ENCODE measurements at regions not wholly inside any gene's neighbourhood (a gene's known extent, or its start where the extent isn't known, plus 50 kb on each side); places are given as distances from the start of the nearest gene placed in this dataset.

DNA sequence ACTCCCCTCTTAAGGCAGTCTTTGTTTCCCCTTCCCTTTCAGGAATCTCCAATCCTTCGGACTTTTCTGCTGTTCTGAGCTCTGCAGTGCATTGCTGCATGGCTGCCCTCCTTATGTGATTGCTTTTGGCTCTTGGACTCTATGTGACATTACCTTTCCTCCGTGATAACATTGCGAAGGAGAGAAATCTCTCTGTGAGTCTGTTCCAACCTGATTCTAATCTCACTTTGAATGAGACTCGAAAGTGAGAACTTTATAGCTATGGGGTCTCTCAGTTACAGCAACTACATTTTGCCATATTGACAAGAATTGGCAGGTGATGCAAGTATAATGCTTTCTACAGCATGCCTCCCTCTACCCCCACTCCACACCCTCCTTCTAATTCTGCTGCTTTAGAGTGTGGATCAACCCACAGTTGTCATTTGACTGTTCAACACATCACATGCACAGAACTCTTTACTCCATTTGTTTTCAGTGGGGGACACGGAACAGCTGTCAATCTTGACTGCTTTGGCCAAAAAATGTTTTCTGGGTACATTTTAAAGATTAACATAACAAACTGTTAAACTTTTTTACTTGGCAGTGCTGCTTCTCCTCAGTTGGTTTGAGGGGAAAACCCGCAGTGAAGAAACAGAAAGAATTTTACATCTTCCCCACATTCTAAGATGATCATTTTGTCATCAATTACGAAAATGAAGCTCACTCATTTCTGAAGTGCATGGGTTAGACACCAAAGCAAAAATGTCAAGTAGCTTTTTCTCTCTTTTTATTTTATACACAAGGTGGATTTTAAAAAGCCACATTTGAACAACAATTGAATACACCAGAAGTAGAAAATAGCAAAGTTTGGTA is 125.5 kb upstream of the RMST start:
- DNase-seq (ENCODE audit: low spot score): no peak

GRCh38 chr12:97342130-97342529 is 120.5 kb upstream of the RMST start:
- DNase-seq (ENCODE audit: low spot score): no peak

DNA sequence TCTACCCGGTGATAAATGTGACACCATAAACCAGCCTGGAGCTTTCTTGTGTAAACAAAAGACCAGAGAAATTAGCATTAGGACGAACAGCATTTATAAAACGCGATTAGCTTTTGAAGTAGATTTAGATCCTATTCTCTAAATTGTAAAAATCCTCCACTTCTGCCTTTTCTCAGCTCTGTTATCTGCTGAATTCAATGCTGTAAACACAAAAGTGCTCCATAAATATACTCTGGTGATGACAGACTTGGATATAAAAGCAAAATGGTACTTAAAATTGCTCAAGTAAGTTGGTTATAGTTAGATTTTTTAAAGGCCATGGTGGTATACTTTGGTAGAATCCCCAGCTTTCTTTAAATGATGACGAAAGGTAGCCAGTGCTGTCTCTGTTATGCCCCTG is 114.6 kb upstream of the RMST start:
- DNase-seq (ENCODE audit: low spot score): no peak

DNA sequence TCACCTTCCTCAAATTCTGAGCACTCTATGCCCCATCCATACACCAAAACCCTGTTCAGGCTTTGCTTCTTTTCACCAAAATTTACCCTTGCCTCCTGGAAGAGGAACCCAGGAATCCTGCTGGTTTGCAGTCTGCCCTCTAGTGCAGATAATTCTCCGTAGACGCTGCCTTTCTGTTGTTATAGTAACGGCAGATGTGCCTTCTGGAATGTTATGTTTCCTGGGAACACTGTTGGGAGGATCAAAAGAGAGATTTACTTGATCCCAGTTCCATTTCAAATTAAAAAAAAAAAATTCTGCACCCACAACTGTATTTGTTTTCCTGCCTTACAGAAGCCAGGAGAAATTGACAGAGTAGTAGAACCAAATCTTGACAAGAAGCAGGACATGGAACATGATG is 104.2 kb upstream of the RMST start:
- DNase-seq (ENCODE audit: low spot score): no peak

GRCh38 chr12:97359021-97359690 is 103.4 kb upstream of the RMST start:
- no peak for DNase-seq (ENCODE audit: low spot score)

DNA sequence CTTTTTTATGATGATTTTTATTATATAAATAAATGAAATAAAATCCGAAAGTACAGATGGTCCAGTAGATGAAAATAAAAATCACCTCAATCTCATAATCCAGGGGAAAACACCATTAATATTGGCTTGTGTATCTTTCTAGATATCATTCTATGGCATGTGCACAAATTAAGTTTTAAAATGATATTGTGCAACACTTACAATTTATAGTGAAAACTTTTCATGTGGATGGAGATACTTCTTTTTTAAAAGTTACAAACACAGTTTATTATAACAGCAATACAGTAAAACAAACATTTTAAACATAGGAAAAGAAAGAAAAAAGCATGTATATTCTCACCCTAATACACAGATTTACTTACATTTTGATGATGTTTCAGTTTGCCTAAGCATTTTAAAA is 98.9 kb upstream of the RMST start:
- no peak for DNase-seq (ENCODE audit: low spot score)

- no peak for DNase-seq (ENCODE audit: low spot score)
Observed at GRCh38 chr12:97368462-97369163, 94.0 kb upstream of the RMST start.

- DNase-seq (ENCODE audit: low spot score): no peak
Observed at GRCh38 chr12:97375310-97375709, 87.3 kb upstream of the RMST start.

DNA sequence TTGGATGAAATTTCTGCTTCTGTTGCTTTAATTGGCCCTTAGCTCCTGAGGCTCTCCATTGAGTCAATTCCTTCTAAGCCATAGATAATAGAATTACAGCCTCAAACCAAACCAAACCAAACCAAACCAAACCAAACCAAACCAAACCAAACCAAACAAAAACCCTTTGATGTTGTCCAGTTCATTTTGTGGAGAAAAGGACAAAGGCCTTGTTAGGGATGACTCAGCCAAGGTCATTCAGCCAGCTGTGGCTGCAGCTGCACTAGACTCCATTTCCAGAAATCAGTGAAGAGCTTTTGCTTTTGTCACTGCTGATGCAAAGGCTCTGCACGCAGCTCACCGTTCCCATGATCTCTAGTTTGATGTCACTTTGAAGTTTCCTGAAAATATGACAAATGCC is 82.2 kb upstream of the RMST start:
- no peak for DNase-seq (ENCODE audit: low spot score)

DNA sequence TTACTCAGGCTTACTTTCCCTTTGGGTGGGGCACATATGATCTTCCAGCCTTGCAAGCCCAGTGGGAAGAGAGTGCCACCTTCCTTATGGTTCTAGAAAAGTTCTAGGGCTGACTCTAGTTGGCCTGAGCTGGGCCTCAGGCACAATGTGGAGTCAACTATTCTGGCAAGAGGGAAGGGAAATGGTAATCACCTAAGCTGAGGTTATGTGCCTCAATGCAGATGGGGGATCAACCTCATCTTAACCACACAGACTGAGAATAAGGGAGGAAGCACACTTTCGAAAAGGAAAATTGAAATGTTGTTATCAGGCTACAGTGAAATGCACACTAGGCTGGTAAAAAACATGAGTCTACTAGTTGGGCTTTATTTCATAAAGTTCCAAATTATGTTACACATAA is 77.5 kb upstream of the RMST start:
- DNase-seq (ENCODE audit: low spot score): no peak

DNA sequence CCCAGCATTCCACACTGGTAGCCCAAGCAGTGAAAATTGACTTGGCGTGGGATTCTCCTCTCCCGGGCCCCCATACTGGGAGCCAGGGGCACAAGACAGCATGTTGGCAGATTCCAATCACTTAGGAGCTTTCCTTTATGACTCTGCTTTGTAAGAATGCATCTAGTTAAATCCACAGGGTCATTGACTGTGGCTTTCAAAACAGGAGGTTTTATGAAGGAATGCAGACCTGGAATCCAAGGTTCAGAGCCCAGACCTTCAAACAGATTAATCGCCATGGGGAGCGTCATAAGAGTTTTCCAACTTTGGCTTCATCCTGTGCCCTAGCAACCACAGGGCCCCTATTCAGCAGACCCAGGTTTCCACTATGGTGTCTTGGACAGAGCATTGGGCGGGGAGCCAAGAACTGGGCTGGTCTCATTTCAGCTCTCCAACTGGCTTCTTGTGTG is 76.4 kb upstream of the RMST start:
- DNase-seq (ENCODE audit: low spot score): peak; percentile 73

DNA sequence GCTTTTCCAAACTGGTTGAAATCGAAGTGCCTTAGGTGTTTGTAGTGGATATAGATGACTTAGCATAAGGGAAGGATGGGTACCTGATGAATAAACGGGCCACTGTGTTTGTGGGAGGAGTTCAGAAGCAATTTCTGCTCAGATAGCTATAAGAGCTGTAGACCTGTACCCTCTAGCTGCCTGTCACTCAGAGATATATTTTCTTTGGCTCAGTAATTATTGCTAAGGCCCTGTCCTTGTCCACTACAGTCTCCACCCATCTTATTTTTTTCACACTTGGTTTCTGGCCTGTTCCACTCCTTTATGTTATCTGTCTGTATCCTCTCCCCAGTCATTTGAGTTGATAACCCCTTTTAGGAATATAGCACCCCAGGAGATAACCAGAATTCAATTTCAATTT is 74.8 kb upstream of the RMST start:
- DNase-seq (ENCODE audit: low spot score): no peak

DNA sequence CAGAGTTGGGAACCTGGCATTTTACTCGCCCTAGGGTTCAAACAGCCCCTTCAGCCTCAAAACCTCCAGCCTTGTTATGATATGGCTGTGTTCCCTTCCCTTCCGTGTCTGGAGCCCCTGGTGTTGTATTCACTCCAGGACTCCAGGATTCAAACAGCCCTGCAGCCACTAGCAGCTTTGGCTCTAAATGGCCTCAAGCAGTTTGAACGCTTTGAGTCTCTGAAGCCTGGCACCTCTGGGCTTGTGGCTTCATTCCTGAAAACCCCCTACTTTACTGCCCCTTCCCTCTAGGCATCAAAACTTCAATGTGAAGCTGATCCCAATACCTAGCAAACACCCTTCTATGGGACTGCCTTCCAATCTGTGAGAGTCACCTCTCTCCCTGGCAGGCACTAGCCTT is 67.9 kb upstream of the RMST start:
- DNase-seq (ENCODE audit: low spot score): no peak

DNA sequence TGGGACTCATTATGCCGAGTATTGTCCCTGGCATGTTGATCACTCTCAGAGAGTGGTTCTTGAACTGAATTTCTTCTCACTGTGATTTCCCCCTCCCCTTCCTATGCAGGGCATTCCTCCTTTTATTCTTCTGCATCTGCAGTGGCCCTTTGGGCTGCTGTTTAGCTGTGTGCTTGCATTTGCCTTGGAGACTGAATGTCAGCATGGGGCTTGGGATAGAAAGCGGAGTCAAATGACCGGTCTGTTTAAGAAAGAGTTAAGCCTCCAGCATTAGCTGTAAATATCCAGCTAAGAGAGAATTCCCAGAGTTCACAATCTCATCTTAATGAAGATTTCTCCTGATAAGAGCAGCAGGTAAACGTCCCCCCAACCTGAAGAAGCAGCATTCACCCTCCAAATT is 65.6 kb upstream of the RMST start:
- DNase-seq (ENCODE audit: low spot score): peak; percentile 81

DNA sequence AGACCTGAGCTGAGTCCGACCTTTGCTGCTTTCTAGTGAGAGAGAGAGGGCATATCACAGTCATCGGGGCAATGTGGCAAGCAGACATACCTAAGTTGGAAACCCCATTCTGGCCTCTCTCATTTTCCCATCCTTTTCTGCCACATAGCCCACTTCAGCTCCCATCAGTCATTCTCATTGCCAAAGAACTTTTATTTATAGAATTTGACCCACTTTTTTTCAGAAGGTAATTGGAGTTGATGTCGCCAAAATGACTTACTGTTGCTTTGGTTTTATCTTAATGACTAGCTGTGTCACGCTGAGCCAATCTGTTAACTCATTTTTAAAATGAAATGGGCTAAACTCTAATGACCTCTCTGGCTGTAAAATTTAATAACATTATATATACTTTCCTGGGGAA is 63.9 kb upstream of the RMST start:
- no peak for DNase-seq (ENCODE audit: low spot score)

DNA sequence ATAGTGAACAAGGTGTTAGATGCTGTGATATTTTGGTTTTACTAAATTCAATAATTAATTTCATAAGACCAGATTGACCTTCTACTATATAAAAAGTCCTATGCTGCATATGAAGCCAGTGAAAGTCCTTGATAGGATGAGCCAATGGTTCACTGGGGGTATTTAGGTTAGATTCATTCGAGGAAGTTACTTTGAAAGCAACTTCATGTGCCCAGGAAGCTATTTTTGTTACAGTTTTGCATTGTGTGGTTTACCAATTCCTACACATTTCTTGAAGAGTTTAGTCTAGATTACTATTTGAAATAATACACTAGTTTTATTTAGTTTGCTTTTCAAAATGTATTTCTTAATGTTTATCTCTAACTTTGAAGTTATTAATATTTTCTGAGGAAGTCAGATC is 58.5 kb upstream of the RMST start:
- DNase-seq (ENCODE audit: low spot score): no peak

DNA sequence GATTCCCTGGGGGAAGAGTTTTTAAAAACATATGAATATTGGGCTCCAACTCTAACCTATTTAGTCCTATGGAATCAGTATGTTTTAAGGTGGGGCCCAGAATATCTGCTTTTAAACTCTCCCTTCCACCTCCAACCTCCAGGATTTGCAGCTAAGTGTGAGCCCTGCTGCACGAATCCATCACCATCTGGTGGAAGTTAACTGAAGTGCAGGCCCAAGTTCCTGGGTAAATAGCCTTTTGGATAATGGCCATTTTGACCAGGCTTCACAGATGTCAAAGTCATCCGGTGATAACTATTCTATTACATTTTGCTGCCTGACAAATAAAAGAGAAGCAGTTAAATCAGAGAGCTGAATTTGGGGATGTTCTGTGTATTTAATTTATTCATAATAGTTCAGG is 58.1 kb upstream of the RMST start:
- DNase-seq (ENCODE audit: low spot score): peak; percentile 70

DNA sequence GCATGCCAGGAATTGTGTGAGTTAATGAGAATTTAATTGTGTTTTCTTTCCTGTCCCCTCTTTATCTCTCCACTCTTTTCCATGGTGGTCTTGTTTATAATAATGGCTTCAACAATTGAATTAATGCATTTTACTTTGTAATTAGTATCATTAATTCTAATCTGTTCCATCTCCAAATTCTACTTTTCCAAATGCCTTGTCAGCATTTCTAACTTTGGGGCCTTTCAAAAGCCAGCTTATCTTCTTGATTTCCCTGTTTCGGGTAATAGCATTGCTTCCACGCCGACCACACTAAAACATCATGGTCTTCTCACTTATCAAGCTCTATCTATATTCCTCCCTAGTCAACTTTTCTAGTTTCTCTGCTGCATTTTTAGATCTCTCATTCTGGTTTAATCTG is 54.2 kb upstream of the RMST start:
- DNase-seq (ENCODE audit: low spot score): no peak

DNA sequence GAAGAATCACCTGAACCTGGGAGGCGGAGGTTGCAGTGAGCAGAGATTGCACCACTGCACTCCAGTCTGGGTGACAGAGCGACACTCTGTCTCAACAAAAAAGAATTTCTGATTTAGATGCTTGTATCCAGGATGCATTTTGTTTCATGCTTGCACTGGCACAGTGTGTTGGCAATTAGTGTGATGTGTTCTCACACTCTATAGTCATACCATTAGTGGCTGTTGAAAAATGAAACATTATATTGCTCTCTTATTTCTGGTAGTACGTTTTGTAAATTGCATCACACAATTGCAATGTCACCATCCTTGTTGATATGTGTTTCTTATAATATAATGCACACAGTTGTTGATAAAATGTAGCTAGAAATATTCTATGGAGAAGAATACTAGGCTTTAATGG is 51.3 kb upstream of the RMST start:
- no peak for DNase-seq (ENCODE audit: low spot score)

Data from ecto neural progenitor cell (in vitro differentiated cells).